HG02943 (cell line): ENCODE measurements at regions not wholly inside any gene's neighbourhood (a gene's known extent, or its start where the extent isn't known, plus 50 kb on each side); places are given as distances from the start of the nearest gene placed in this dataset.

Experiments
- ATAC-seq: cut with Tn5 transposase; IDR thresholded peaks from one replicate; pipeline ENCODE4 v1.9.1; 2021; ENCODE audit warnings: mild to moderate bottlenecking, low read depth, moderate library complexity; ENCODE audit not compliant: unreplicated experiment

- ATAC-seq: no peak
These were observed 64.2 kb upstream of the LYPLAL1 start for GRCh38 chr1:219109424-219110018.

DNA sequence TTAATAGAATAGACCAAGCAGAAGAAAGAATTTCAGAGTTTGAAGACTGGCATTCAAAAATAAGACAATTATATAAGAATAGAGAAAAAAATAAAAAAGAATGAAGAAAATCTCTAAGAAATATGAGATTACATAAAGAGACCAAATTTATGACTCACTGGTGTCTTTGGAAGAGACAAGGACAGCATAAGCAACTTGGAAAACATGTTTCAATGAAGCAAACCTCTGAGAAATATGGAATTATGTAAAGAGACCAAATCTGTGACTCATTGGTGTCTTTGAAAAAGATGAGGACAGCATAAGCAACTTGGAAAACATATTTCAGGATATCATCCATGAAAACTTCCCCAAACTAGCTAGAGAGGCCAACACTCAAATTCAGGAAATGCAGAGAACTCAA is 60.4 kb upstream of the LYPLAL1 start:
- ATAC-seq: no peak

GRCh38 chr1:219114014-219114413 is 59.7 kb upstream of the LYPLAL1 start:
- ATAC-seq: no peak

GRCh38 chr1:219119839-219120238 is 53.8 kb upstream of the LYPLAL1 start:
- ATAC-seq: no peak

DNA sequence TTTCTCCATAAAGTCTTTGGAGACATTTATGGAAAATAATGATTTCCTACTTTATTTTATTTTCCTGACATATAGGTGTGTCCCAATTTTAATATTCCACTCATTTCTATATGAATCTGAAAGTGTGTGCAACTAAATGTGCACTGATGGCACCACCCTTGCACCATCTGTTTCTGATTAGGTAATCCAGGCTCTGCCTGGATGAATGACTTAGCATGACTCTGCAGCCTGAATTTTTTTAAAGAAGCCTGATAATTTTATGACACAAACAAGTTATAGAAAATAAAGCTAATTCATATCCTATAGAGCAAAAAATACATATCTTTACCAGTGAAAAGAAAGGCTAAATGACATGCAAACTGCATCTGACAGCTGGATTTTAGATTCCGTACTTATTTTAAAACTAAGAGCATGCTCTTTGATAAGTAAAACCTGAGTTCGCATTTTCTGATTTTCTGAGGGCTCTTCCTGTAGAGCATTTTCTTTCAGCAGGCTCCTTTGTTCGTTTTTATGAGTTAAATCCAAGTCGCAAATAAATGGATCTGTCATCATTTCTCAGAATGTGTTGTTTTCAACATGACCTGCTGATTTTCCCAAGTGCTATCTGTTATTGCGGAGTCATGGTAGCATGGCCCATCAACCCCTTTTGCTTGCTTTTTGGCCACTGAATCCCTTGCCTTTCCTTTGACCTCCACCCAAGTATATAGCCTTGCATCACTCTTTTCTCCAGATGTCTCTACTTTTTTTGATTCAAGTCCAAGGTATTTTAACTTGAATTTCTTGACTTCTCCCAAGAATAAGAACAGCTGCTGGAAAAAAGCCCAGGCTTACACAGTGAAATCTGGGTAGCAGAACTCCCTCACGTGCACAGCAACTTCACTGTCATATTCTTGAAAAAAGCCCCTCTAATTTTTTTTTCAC is 52.8 kb upstream of the LYPLAL1 start:
- no peak for ATAC-seq

DNA sequence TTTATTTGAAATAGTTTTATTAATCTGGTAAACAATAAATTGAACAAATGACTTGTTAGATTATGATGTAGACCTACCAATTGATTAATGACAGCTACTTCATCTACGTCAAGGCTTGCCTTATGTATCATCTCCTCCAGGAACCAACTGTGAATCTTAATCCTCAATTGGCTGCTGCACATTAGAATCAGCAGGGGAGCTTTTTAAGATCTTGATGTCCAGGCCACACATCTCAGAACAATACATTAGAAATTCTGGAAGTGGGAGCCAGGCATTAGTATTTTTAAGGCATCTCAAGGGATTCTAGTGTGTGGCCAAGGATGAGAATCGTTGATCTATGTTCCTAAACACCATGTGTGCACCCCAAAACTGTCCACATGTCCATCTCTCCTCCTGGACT is 52.0 kb upstream of the LYPLAL1 start:
- ATAC-seq: no peak

DNA sequence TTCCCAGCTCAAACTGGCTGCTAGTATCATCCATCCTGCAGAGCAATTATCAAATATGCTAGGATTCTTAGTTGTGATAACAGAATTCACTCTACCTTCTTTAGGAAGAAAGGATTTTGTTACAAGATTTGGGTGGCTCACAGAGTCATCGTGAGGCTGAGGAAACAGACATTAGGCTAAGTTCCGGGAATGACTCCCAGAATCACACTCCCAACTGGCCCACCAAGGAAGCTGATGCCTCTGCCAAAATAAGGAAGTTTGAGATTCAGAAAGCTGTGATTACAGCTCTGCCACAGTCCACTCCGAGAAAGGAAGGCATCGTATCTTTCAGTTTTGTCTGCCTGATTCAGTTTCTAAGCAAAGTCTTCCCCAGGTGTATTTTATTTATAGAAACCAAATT is 50.6 kb upstream of the LYPLAL1 start:
- ATAC-seq: no peak
